WTC11 (cell line): ENCODE measurements at regions not wholly inside any gene's neighbourhood (a gene's known extent, or its start where the extent isn't known, plus 50 kb on each side); places are given as distances from the start of the nearest gene placed in this dataset.

ENCODE experiments used
- CTCF ChIP-seq: fragments of 200-600 bp; IDR thresholded peaks from 2 replicates; pipeline ENCODE4 v1.8.0; 2022; ENCODE audit warnings: antibody characterized with exemption
- USF1 ChIP-seq: sonication (generic); formaldehyde crosslinking; IDR thresholded peaks from 2 replicates; pipeline ENCODE4 v1.8.0; 2022; ENCODE audit warnings: mild to moderate bottlenecking, missing genetic modification reagents

DNA sequence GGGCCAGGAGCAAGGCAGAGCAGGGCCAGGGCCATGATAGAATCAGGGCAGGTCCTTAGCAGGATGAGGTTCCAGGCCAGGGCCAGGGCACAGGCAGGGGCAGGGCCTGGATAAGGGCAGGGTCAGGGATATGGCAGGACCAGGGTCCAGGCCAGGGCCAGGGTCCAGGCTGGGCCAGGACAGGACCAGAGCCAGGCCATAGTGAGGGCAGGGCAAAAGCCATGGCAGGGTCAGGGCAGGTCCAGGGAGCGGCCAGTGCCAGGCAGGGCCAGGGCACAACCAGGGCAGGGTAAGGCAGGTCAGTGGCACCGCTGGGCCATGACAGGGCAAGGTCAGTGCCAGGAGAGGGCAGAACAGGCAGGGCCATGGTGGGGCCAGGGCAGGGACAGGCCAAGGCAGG, 152.2 kb downstream of the LIPI start:
- TF ChIP-seq CTCF (no peak), USF1 (CRISPR knock-in tag) (no peak)
